ENCODE measurements at regions not wholly inside any gene's neighbourhood (a gene's known extent, or its start where the extent isn't known, plus 50 kb on each side); places are given as distances from the start of the nearest gene placed in this dataset.
"Not testable (repeated sequence)": the region's sequence is repeated elsewhere in the genome, so short reads cannot be mapped to it uniquely, and the experiment has no call there.

- intact Hi-C loops (cut with micrococcal nuclease; ENCODE audit: unreplicated experiment); H3K27ac Mint-ChIP-seq (ENCODE audit: unreplicated experiment): not testable (repeated sequence)
These were observed 51.7 kb downstream of the PPIAL4C start for GRCh38 chr1:149635290-149635899.

GRCh38 chr1:149636286-149637122 lies 52.9 kb downstream of the PPIAL4C start:
- peaks cover 37% of the 10 kb centered on the region for H3K4me1 Mint-ChIP-seq (ENCODE audit: low read depth, unreplicated experiment)
- H3K27ac Mint-ChIP-seq (ENCODE audit: unreplicated experiment), result peak overlapping the region; percentile 99
- H3K27me3 Mint-ChIP-seq (ENCODE audit: unreplicated experiment); intact Hi-C loops (cut with micrococcal nuclease; ENCODE audit: unreplicated experiment); H3K9me3 Mint-ChIP-seq (ENCODE audit: low read depth, unreplicated experiment); CTCF ChIA-PET: not testable (repeated sequence)
- peak; percentile 88 for DNase-seq
- H3K36me3 Mint-ChIP-seq (ENCODE audit: insufficient read depth, unreplicated experiment), result peaks cover 11% of the 10 kb centered on the region
- peak overlapping the region; percentile 86 for H3K4me3 Mint-ChIP-seq (ENCODE audit: low read depth, unreplicated experiment)
- BruUV-seq (replicated peaks), result TSS peak; percentile 98

More at GRCh38 chr1:149635290-149635899, 51.7 kb downstream of the PPIAL4C start:
- DNase-seq; CTCF ChIA-PET; H3K27me3 Mint-ChIP-seq (ENCODE audit: unreplicated experiment); H3K9me3 Mint-ChIP-seq (ENCODE audit: low read depth, unreplicated experiment); BruUV-seq (replicated peaks): not testable (repeated sequence)
- Mint-ChIP-seq H3K4me3 (ENCODE audit: low read depth, unreplicated experiment) (peak overlapping the region; percentile 86), H3K4me1 (ENCODE audit: low read depth, unreplicated experiment) (peaks cover 37% of the 10 kb centered on the region), H3K36me3 (ENCODE audit: insufficient read depth, unreplicated experiment) (peaks cover 11% of the 10 kb centered on the region)

DNA sequence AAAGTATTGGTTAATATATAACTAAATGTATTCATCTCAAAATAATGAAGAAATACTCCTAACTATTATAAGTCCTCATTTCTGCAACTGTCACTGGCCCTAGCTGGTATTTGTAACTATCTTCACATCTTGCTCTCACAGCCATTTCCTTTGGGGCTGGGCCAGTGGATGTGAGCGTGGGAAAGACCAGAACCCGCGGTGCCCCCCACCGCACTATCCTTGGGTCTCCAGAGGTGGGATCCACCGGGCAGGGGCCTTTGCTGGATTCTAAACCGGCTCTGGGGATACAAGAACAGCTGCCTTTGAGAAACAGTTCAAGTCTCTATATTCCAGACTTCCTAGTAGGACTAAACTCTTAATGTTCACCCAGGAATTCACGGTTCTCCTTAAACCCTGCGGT lies 54.8 kb downstream of the PPIAL4C start:
- peak overlapping the region; percentile 10 for H3K4me3 Mint-ChIP-seq (ENCODE audit: low read depth, unreplicated experiment)
- intact Hi-C loops (cut with micrococcal nuclease; ENCODE audit: unreplicated experiment); DNase-seq; BruUV-seq (replicated peaks); H3K27me3 Mint-ChIP-seq (ENCODE audit: unreplicated experiment); H3K27ac Mint-ChIP-seq (ENCODE audit: unreplicated experiment); H3K9me3 Mint-ChIP-seq (ENCODE audit: low read depth, unreplicated experiment); CTCF ChIA-PET: not testable (repeated sequence)
- H3K36me3 Mint-ChIP-seq (ENCODE audit: insufficient read depth, unreplicated experiment), result peaks cover 11% of the 10 kb centered on the region
- H3K4me1 Mint-ChIP-seq (ENCODE audit: low read depth, unreplicated experiment), result peaks cover 37% of the 10 kb centered on the region

DNA sequence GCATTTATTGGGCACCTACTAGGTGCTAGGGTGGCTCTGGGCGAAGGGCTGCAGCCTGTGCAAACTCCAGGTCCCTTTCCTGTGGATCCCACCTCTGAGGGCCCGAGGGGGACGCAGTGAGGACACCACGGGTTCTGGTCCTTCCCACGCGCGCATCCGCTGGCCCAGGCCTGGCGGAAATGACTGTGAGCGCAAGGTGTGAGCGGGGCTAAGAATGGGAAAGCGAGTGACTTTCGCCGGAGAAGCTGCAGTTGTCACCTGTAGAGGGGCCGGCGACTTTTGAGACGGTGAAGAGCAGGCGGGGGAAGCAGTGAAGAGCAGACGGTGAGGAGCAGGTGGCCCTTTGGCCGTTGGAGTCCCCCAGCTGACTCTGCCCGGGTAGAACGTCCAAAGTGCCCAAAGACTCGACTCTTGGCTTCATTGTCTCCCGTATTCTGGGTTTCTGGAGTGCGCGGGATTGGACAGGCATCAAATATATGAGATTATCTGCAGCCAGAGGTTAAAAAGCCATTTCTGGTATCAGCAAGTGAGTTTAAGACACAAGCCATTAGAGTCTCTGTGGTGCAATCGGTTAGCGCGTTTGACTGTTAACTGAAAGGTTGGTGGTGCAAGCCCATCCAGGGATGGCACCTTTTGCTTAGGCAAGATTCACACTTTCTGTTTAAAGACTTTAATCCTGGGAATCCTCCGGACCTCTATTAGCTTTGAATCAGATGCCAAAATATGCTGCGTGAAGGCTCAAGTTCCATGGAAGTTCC lies 55.4 kb downstream of the PPIAL4C start:
- H3K27me3 Mint-ChIP-seq (ENCODE audit: unreplicated experiment); H3K4me3 Mint-ChIP-seq (ENCODE audit: low read depth, unreplicated experiment); CTCF ChIA-PET; H3K9me3 Mint-ChIP-seq (ENCODE audit: low read depth, unreplicated experiment); DNase-seq; H3K27ac Mint-ChIP-seq (ENCODE audit: unreplicated experiment); BruUV-seq (replicated peaks); intact Hi-C loops (cut with micrococcal nuclease; ENCODE audit: unreplicated experiment): not testable (repeated sequence)
- Mint-ChIP-seq H3K36me3 (ENCODE audit: insufficient read depth, unreplicated experiment) (peaks cover 11% of the 10 kb centered on the region), H3K4me1 (ENCODE audit: low read depth, unreplicated experiment) (peaks cover 31% of the 10 kb centered on the region)

DNA sequence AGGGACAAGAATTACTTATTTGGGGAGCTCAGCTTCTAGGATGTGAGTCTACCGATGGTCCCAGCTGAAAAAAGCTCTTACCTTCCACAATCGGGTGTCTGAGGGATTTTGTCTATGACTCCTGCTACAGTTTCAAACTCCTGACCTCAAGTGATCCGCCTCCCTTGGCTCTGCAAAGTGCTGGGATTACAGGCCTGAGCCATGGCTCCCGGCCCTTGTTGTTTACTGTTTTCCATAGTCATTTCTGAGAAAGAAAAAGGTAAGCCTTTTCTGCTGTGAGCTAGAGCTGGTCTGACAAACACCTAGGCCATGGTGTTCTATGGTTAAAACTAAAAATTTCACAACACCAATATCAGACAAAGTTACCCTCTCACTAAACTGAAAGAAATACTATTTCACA lies 57.5 kb downstream of the PPIAL4C start:
- CTCF ChIA-PET; H3K27ac Mint-ChIP-seq (ENCODE audit: unreplicated experiment); BruUV-seq (replicated peaks); H3K4me3 Mint-ChIP-seq (ENCODE audit: low read depth, unreplicated experiment); H3K9me3 Mint-ChIP-seq (ENCODE audit: low read depth, unreplicated experiment); H3K36me3 Mint-ChIP-seq (ENCODE audit: insufficient read depth, unreplicated experiment); DNase-seq; intact Hi-C loops (cut with micrococcal nuclease; ENCODE audit: unreplicated experiment); H3K27me3 Mint-ChIP-seq (ENCODE audit: unreplicated experiment): not testable (repeated sequence)
- H3K4me1 Mint-ChIP-seq (ENCODE audit: low read depth, unreplicated experiment), result peaks cover 18% of the 10 kb centered on the region

DNA sequence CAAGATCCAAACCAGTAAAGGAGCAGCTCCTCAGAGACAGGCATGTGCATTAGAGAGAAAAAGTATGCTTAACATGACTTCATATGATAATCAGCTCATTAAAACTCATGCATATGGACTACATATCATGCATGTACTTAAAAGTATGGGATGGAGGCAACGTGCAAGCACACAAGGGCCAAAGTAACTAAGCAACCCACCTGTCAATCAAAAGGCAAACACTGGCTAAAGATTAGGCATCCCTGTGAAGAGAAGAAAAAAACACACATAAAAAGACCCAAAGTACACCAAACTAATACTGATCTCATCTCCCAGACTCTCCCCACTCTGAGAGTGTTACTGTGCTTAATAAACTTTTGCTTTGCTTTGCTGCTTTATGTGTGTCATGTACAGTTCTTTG lies 61.2 kb downstream of the PPIAL4C start:
- intact Hi-C loops (cut with micrococcal nuclease; ENCODE audit: unreplicated experiment); H3K4me1 Mint-ChIP-seq (ENCODE audit: low read depth, unreplicated experiment); DNase-seq; H3K27ac Mint-ChIP-seq (ENCODE audit: unreplicated experiment); H3K27me3 Mint-ChIP-seq (ENCODE audit: unreplicated experiment); H3K4me3 Mint-ChIP-seq (ENCODE audit: low read depth, unreplicated experiment); H3K36me3 Mint-ChIP-seq (ENCODE audit: insufficient read depth, unreplicated experiment); CTCF ChIA-PET; BruUV-seq (replicated peaks); H3K9me3 Mint-ChIP-seq (ENCODE audit: low read depth, unreplicated experiment): not testable (repeated sequence)

DNA sequence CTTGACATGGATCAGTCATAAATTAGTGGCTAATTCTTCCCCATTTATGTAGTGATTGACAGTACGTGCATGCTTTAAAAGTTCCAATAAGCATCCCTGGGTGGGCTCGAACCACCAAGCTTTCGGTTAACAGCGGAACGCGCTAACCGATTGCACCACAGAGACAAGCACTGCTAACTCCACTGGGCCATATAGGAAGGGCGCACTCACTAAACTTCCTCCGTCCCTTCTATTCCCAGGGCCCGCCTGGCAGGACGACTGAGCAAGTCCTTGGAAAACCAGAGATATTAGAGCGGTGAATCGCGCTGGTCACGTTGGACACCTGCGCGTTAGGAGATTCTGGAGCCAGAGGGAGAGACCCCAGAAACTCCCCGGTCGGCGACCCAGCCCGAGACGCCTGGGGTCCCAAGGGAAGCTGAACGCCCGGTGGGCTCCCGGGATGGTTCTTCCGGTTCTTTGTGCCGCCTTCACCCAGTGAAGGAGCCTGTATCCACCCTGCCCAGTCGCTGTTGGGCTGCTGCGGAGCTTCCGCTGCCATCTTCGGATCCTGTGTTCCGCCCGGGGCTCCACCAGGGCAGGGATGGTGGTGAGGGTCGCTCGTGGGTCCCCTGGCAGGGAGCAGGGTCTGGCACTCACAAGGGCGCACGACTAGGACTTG lies 62.8 kb downstream of the PPIAL4C start:
- CTCF ChIA-PET; H3K9me3 Mint-ChIP-seq (ENCODE audit: low read depth, unreplicated experiment); H3K27me3 Mint-ChIP-seq (ENCODE audit: unreplicated experiment); H3K36me3 Mint-ChIP-seq (ENCODE audit: insufficient read depth, unreplicated experiment); intact Hi-C loops (cut with micrococcal nuclease; ENCODE audit: unreplicated experiment); H3K4me1 Mint-ChIP-seq (ENCODE audit: low read depth, unreplicated experiment): not testable (repeated sequence)
- peak overlapping the region; percentile 75 for H3K27ac Mint-ChIP-seq (ENCODE audit: unreplicated experiment)
- H3K4me3 Mint-ChIP-seq (ENCODE audit: low read depth, unreplicated experiment), result peak overlapping the region; percentile 69
- DNase-seq, result peak; percentile 23
- BruUV-seq (replicated peaks), result TSS peak; percentile 51

- H3K27ac Mint-ChIP-seq (ENCODE audit: unreplicated experiment); CTCF ChIA-PET; H3K9me3 Mint-ChIP-seq (ENCODE audit: low read depth, unreplicated experiment); H3K27me3 Mint-ChIP-seq (ENCODE audit: unreplicated experiment); H3K4me1 Mint-ChIP-seq (ENCODE audit: low read depth, unreplicated experiment); intact Hi-C loops (cut with micrococcal nuclease; ENCODE audit: unreplicated experiment); H3K36me3 Mint-ChIP-seq (ENCODE audit: insufficient read depth, unreplicated experiment); BruUV-seq (replicated peaks): not testable (repeated sequence)
- DNase-seq, result peak; percentile 25
- peak overlapping the region; percentile 69 for H3K4me3 Mint-ChIP-seq (ENCODE audit: low read depth, unreplicated experiment)
These were observed 63.3 kb downstream of the PPIAL4C start for GRCh38 chr1:149647018-149647373.

- H3K9me3 Mint-ChIP-seq (ENCODE audit: low read depth, unreplicated experiment); H3K4me3 Mint-ChIP-seq (ENCODE audit: low read depth, unreplicated experiment); intact Hi-C loops (cut with micrococcal nuclease; ENCODE audit: unreplicated experiment); BruUV-seq (replicated peaks); H3K36me3 Mint-ChIP-seq (ENCODE audit: insufficient read depth, unreplicated experiment); CTCF ChIA-PET; H3K27ac Mint-ChIP-seq (ENCODE audit: unreplicated experiment); H3K4me1 Mint-ChIP-seq (ENCODE audit: low read depth, unreplicated experiment); H3K27me3 Mint-ChIP-seq (ENCODE audit: unreplicated experiment); DNase-seq: not testable (repeated sequence)
These were observed 74.1 kb downstream of the PPIAL4C start for GRCh38 chr1:149657750-149658149.

All from Calu3 (cell line).